RKO (cell line): ENCODE measurements at regions not wholly inside any gene's neighbourhood (a gene's known extent, or its start where the extent isn't known, plus 50 kb on each side); places are given as distances from the start of the nearest gene placed in this dataset.

Experiments
- DNase-seq: peaks from one replicate; pipeline ENCODE4 v3.0.0-alpha.2; 2016; ENCODE audit warnings: low spot score

DNA sequence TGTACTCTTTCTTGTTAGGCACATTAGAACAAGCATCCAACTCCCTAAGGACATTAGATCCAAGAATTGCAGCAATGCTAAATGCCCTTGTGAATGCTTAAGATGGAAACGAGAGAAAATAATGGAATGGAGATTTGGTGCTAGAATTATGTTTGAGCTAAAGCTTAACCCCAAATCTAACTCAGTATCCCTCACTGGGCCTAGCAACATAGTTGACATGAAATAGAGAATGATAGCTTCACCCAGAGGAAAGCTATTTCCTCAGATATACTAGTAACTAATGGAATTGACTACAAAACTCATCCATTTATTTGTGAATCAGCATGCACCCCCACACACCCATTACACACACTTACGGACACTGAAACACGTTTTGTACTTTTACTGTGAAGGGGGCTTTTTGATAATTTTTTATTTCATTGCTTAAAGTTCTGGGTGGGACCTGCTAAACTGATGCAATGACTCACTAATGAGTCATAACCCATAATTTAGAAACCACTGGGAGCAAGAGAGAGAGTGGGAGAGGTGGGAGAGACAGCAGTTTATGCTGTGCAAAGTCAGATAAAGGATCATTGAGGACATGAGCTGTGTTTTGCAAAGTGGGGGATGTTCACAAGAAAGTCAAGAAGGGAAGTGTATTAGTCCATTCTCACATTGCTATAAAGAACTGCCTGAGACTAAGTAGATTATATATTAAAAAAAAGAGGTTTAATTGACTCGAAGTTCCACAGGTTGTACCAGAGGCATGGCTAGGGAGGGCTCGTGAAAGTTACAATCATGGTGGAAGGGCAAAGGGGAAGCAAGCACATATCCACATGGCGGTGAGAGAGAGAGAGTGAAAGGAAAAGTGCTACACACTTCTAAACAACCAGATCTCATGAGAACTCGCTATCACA, 382.7 kb downstream of the SFMBT2 start:
- DNase-seq: peak; percentile 18

DNA sequence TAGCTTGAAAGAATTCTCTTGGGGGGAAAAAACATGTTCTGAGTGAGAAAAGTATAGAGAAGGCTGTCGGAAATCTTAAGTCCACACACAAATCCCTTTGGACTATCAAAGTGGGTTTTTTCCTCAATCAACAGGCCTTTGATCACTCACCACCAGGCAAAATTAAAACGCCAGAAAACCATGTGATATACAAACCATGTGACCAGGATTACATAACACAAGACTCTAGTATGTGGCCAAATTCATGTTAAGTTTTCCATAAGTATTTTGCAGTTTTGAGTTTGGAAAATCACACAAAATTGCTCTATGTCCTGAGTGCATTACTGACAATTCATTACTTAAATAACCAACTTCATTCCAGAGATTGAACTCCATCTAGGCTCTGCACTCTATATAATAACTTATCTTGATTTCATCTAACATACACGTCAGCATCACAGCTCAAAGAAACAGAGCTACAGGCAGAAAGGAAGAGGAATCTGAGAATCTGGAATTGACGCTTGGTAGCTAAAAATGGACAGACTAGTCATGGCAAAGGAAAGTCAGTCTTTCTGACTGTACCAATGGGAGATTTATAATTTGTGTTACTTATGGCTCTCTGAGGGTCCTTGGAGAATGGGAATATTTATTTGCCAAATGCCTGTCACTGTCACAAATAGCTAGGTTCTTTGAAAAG, 383.5 kb downstream of the SFMBT2 start:
- DNase-seq: no peak

DNA sequence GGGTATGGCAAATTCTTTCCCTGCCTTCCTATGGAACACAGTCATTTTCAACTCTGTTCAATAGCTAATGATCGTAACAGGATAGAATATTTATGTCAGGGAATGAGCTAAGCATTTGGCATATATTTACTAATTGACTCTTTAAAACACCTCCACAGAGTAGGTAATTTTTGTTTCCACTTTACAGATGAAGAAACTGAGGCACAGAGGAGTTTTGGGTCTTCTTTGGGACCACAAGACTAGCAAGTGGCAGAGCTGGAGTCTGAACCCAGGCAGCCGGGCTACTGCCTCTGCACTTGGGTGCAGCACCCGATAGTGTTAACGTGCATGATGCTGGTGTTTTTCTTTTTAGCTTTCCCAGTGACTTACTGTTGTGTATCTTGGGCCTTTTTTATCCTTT, 384.0 kb downstream of the SFMBT2 start:
- no peak for DNase-seq

DNA sequence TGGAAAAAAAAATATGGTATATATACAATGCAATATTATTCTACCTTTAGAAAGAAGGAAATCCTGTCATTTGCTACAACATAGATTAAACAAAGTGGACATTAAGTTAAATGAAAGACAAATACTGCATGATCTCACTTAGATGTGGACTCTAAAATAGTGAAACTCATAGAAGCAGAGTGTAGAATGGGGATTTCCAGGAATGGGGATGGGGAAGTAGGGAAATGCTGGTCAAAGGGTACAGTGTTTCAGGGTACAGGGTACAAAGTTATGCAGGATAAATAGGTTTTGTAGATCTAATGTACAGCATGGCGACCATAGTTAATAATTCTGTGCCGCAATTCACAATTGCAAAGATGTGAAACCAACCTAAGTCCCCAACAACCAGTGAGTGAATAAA, 385.5 kb downstream of the SFMBT2 start:
- DNase-seq: no peak

DNA sequence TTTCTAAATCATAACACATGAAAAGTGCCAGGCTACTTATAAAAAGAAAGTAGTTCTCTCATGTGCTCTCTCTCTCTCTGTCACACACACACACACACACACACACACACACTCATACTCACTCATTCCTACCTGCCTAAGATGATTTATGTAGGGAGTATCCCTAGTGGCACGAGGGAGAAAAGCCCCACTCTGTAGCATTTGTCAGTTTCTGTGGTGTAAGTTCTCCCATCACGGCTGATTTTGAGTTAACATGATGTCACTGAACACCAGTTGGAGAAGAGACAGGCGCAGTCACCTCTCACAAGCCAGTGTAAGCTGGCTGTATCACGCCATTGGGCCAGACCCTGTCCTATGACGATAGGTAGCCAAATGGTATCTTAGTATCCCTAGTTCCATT, 395.4 kb downstream of the SFMBT2 start:
- peak; percentile 5 for DNase-seq

DNA sequence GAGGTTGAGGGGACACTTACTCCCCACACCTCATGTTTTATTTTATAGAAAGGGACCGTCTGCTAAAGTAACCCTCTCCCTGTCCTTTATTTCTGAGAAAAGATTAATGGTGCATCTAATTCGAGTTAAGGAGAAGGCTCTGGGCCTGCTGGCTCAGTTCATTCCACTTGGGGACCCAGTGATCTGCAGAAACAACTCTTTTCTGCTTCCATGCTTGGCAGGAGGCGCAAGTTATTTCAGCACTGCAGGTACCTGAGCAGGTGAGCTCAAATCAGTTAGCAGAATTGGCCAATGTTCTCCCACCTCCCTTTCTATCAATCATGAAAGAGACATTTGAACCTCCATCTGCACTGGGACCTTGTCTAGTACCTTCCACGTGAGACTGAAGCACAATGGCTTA, 396.1 kb downstream of the SFMBT2 start:
- DNase-seq: no peak

DNA sequence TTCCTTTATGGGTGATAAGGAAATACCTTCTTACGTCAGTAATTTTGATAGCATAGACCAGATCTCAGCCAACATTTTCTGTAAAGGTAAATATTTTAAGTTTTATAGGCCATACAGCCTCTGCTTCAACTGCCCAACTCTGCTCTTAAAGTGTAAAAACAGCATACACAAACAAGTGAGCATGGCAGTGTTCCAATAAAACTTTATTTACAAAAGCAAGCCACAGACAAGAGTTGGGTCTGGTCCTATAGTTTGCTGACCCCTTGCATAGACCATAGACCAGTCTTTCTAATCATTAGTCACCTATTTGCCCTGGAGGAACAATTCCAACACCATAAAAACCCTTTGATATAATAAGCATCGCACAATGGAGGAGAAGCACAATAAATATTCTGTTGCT, 398.8 kb downstream of the SFMBT2 start:
- DNase-seq: no peak

DNA sequence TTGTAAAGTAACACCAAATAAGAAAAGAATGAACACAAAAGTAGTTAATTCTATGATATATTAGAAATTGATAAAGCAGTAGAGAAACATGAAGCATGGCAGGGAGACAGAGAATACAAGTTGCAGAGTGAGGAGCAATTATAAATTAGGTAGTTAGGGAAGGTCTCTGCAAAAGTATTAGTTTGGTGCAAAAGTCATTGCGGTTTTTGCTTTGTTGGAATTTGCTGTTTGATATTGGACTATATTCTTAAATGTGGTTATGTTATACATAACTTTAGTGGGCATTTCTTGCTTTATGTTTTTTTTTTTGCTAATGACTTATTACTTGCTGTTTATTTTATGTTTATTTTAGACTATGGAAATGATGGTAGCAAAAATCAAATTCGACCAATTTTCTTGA, 402.2 kb downstream of the SFMBT2 start:
- no peak for DNase-seq

DNA sequence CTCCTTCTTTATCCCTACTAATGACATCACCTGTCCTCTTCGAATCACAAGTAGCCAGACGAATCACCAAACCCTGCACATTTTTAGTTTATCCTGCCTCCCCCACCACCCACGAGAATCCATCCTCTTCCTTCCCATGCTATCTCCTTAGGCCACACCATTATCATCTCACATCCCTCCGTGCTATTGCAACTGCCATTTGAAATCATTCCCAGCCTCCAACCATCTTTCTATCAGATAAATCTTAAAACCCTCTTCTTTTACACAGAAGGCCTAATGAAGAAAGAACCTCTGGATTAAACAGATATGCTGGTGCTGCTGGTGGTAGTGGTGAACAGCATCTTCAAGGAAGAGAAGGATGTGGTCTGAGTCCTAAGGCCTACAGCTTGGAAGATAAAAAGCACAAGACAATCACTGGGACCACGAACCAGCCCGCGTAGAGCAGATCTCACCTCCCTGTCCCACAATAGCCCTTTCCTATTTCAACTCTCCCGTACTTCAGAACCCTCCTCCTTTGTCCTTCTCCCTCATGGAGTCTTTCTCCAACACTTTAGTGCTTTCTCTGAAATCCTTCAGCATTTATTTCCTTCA, 403.1 kb downstream of the SFMBT2 start:
- DNase-seq: no peak

DNA sequence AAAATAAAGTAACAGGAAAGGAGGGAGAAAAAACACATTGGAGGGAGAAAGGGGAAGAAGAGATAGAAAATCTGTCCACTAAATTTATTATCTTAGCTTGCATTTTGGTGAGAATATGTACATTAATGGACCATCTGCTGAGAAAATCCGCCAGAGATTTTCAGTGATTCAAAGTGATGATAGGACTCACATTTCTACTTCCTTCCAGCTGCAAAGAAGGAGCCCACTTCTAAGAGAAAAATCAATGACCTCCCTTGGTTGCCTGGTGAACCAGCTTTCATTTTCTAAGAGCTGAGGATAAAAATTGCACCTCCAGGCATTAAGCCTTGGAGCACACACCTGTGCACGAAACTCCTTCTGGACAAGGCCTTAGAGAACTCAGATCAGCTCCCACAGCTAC, 404.3 kb downstream of the SFMBT2 start:
- DNase-seq: no peak

DNA sequence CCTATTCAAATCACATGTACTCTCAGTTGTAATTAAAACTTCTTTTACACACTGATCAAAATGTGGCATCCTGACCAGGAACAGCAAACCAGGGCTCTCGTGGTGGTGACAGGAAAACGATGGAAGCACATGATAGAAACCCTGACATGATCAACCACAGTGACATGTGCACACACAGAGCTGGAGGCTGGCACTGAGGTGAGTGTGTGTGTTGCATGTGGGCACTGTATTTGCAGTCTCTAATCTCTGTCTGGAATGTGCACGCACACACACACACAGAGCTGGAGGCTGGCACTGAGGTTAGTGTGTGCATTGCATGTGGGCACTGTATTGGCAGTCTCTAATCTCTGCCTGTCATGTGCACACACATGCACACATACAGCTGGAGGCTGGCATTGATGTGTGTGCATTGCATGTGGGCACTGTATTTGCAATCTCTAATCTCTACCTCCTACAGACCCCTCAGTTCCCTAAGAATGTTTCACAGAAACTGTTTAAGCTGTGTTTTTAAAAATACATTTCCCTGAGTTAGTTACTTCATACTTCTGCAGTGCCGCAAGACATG, 406.9 kb downstream of the SFMBT2 start:
- DNase-seq: no peak

DNA sequence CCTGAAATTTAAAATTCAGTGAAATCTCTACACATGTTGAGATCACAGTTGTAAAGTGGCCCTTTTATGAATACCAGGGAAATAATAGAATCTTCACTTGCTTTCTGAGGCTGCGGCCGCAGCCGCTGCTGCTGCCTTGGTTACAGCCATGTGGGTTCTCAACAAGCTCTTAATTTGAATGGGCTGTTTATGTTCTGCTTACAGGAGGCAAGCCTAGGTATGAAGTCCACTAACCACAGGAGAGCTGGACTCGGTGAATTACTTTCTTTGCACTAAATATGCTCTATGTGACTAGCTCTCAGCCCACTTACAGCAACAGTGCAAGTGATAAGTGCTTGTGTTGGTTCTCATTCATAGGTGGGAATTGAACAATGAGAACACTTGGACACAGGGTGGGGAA, 410.8 kb downstream of the SFMBT2 start:
- DNase-seq: no peak

DNA sequence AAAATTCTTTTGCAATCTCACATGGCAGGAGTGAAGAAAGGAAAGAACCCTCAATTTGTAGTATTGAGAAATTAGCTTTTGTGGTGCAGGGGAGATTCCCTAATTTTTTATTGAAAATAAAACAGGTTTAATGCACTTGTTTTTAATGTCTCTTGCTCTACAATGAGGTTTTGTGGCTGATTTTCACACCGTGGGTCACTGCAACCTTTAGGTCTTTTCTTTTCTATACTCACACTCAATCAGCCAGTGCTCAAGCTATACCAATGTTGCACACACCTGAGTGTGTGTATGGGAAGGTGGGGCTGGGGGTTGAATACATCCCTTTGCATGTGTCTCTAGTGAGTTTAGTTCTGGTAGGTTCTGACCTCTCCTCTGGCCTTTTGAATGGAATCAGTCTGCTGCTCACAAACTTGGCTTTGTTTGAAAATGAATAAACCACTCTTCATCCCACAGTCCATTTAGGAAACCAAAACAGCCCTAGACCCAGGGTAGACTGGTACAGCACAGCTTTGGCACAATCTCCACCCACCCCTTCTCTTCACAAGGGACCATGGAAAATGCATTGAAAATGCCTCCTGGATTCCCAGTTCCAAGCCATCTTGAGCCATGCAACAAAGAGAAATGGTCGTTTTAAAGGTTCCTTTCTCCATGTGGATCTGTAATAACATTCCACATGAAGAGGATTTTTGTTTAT, 411.5 kb downstream of the SFMBT2 start:
- no peak for DNase-seq

DNA sequence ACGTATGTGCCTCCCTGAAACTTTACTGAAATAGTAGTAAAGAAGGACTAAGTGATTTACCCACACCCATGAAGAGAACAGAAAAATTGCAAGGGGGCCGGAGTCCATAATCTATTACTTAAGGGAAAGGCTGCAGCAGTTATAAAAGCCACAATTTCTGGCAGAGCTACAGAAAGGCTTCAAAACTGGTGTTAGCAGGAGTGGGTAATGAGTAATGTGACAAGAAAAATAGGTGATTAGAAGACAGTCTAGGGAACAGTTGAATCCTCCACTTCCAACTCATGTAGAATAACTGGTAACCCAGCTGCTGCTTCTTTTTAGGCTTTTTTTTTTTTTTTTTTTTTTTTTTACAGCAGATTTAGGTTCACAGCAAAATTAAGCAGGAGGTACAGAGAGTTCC, 413.3 kb downstream of the SFMBT2 start:
- no peak for DNase-seq

DNA sequence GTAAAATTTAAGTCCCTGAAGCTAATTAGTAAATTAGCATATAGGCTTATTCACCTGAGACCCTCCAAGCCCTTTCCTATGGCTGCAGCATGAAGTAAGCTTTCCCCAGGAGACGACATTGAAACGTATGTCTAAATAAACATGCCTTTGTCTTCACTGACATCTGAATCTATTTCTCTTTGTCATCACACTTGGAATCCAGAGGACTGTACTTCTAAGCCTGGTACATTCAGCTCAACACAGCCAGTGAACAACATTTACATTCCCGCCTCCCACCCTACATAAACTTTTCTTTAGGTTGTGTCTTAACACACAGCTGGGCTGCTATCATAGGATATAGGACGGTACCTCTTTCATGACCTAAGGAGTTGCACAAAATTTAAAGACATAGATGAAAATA, 414.4 kb downstream of the SFMBT2 start:
- no peak for DNase-seq

DNA sequence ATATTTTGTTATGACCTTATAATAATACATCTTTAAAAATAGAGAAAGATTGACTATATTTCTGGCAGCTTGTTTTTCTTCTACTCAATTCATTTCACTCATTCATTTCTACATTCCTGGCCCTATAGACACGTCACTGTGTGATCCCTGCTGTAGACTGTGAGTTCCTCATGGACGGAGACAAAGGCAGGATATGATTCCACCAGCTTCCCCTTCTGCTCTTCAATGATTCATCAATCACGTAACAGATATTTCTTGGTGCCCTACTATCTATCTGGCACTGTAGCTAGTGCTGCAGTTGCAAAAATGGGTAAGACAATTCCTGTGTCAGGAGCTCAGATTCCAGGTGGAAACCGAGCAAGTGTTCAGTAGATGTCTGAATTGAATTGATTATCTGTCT, 415.0 kb downstream of the SFMBT2 start:
- DNase-seq: peak; percentile 31

DNA sequence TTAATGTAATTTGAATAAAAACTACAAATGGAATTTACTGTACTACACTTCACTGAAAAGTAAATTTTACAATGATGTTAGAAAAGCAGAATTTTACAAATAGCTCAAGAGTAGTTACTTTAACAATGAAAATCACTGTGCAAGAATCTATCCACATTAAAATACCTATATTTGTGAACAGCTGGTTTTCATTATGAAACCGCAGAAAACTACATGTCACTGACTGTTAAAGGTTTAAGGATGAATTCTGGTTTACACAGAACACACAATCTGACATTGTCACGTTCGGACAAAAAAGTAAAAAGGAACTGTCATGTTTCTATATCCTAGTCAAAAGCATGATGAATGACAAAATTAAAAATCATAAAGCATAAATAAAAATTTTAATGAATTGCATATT, 415.3 kb upstream of the PRKCQ start:
- DNase-seq: no peak

DNA sequence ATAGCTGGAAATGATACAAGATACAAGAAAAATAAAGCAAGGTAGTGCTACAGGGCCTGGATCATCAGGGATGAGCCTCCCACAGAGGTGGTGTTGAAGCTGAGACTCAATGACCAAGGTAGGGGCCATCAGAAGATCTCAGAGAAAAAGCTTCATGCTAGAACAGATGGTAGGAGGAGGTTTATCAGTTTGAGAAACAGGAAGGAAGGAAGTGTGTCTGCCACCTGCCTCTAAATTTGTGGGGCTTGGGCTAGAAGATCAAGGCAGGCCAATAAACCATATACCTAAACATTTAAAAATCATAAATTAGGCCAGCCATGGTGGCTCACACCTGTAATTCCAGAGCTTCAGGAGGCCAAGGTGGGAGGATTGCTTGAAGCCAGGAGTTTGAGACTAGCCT, 410.8 kb upstream of the PRKCQ start:
- no peak for DNase-seq

DNA sequence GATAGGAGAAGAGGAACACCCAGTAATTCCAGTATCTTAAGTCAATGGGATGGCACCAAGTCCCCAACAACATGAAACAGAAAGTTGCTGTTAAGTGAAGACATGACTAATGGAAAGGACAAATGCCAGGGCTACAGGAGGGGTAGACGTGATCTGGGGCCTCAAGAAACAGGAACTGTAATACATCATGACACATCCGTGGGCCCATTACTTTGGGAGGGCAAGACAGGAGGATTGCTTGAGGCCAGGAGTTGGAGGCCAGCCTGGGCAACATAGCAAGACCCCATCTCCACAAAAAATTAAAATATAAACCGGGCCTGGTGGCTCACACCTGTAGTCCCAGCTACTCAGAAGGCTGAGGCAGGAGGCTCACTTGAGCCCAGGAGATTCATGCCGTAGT, 408.6 kb upstream of the PRKCQ start:
- peak; percentile 19 for DNase-seq

DNA sequence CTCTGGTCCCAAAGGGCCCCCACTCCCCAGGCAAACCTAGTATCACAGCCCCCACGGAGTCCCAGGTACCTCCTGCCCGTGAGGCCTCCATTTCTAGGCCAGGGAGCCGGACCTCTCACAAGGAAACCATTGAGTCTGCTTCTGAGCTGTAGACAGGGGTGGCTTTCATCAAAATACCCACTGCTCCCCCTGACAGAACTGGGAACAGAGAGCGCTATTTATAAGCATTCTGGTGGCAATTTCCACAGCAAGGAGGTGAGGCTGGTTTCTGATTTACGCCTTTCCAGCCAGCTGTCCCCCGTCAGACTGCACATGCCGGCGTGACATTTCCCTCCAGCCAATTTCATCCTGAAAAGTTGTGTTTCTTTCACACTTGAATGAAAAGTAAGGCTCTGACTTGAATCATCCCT, 407.5 kb upstream of the PRKCQ start:
- DNase-seq: no peak

DNA sequence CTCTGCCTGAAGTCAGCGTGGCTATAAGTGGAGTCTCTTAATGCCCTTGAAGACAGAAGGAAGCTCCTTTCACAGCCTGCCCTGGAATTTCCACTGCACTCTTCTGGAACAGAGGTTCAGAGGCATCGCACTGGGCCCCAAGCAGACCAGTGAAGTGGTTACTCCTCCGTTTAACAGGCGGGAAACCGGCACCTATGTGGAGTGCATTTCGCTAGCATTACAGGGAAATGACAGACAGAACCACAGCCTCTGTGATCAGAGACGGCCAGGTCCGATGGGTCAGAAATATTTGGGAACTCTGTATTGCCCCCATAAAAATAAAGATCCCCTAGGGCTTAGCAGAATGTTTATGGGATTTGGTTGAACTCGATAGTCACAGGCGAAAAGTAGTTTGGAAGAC, 406.9 kb upstream of the PRKCQ start:
- no peak for DNase-seq

DNA sequence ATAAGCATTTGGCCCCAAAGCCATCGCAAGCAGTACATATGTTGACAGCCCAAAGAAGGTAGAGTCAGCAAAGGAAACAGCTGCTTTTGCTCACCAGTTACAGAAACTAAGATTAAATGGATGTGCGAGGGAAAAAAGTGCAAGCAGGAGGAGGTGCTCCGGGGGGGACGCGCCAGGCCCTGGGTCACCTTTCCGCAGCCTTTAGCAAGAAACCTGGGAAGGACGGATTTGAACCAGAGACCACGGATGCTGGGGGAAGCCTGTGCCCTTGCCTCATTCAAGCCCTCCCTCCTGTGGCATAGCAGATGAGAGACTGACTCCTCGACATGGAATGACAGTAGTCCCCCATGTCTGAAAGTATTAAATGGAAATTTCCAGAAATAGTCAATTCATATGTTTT, 405.6 kb upstream of the PRKCQ start:
- DNase-seq: no peak
